IPS DF 4.7 (cell line): ENCODE measurements at regions not wholly inside any gene's neighbourhood (a gene's known extent, or its start where the extent isn't known, plus 50 kb on each side); places are given as distances from the start of the nearest gene placed in this dataset.
"Not testable (repeated sequence)": the region's sequence is repeated elsewhere in the genome, so short reads cannot be mapped to it uniquely, and the experiment has no call there.

Experiments
- DNase-seq: peaks from one replicate; pipeline ENCODE4 v3.0.0-alpha.2; 2013; ENCODE audit warnings: low spot score; ENCODE audit errors: extremely low read depth

- DNase-seq, result no peak
These were observed 54.9 kb upstream of the NLGN1 start for GRCh38 chr3:173342679-173343078.

GRCh38 chr3:173340626-173341025 is 56.9 kb upstream of the NLGN1 start:
- DNase-seq, result no peak

- no peak for DNase-seq
These were observed 61.3 kb upstream of the NLGN1 start for GRCh38 chr3:173336261-173336660.

- no peak for DNase-seq
These were observed 91.4 kb upstream of the NLGN1 start for GRCh38 chr3:173306110-173306509.

GRCh38 chr3:173304182-173304800 is 93.3 kb upstream of the NLGN1 start:
- no peak for DNase-seq

GRCh38 chr3:173301647-173302046 is 95.9 kb upstream of the NLGN1 start:
- DNase-seq, result peak; percentile 11

- DNase-seq, result no peak
These were observed 108.5 kb upstream of the NLGN1 start for GRCh38 chr3:173289072-173289471.

GRCh38 chr3:173287361-173287760 is 110.2 kb upstream of the NLGN1 start:
- no peak for DNase-seq

- DNase-seq, result not testable (repeated sequence)
These were observed 111.0 kb upstream of the NLGN1 start for GRCh38 chr3:173286507-173286906.

GRCh38 chr3:173284301-173284700 is 113.2 kb upstream of the NLGN1 start:
- no peak for DNase-seq

- peak; percentile 16 for DNase-seq
These were observed 121.8 kb upstream of the NLGN1 start for GRCh38 chr3:173275740-173276139.

- no peak for DNase-seq
These were observed 123.7 kb upstream of the NLGN1 start for GRCh38 chr3:173273838-173274237.

GRCh38 chr3:173268781-173269180 is 127.7 kb upstream of the SPATA16 start:
- no peak for DNase-seq

GRCh38 chr3:173267716-173268115 is 126.7 kb upstream of the SPATA16 start:
- no peak for DNase-seq

- no peak for DNase-seq
These were observed 125.4 kb upstream of the SPATA16 start for GRCh38 chr3:173266441-173266840.

GRCh38 chr3:173258697-173259096 is 117.7 kb upstream of the SPATA16 start:
- DNase-seq, result no peak

GRCh38 chr3:173257797-173258196 is 116.8 kb upstream of the SPATA16 start:
- no peak for DNase-seq

- DNase-seq, result no peak
These were observed 114.5 kb upstream of the SPATA16 start for GRCh38 chr3:173255555-173255954.

- peak; percentile 28 for DNase-seq
These were observed 112.4 kb upstream of the SPATA16 start for GRCh38 chr3:173253471-173253870.

- no peak for DNase-seq
These were observed 108.4 kb upstream of the SPATA16 start for GRCh38 chr3:173249457-173249856.

GRCh38 chr3:173241727-173242126 is 100.7 kb upstream of the SPATA16 start:
- no peak for DNase-seq

- no peak for DNase-seq
These were observed 97.1 kb upstream of the SPATA16 start for GRCh38 chr3:173238091-173238490.

- no peak for DNase-seq
These were observed 84.3 kb upstream of the SPATA16 start for GRCh38 chr3:173225351-173225750.

- DNase-seq, result peak; percentile 16
These were observed 80.0 kb upstream of the SPATA16 start for GRCh38 chr3:173221010-173221409.
